Colonic mucosa (tissue), 4 donors: ENCODE measurements at regions not wholly inside any gene's neighbourhood (a gene's known extent, or its start where the extent isn't known, plus 50 kb on each side); places are given as distances from the start of the nearest gene placed in this dataset.

Source experiments
- DNase-seq: peaks from one replicate; pipeline ENCODE4 v3.0.0-alpha.2; 2020
- H3K27ac ChIP-seq: fragments of 200-600 bp; one replicate; pipeline ENCODE4 v1.8.0; 2021
- H3K27me3 ChIP-seq: fragments of 200-600 bp; one replicate; pipeline ENCODE4 v1.8.0; 2021
- H3K36me3 ChIP-seq: fragments of 200-600 bp; one replicate; pipeline ENCODE4 v1.8.0; 2021
- H3K4me1 ChIP-seq: fragments of 200-600 bp; one replicate; pipeline ENCODE4 v1.8.0; 2021; ENCODE audit warnings: mild to moderate bottlenecking
- H3K4me3 ChIP-seq: fragments of 200-600 bp; one replicate; pipeline ENCODE4 v1.8.0; 2021
- H3K9ac ChIP-seq, 2 donors: one replicate each; pipeline ENCODE4 v1.7.0; 2013; ENCODE audit warnings: control low read depth in 2 of 2, low read depth in 2 of 2, low read length in 2 of 2
- H3K9me3 ChIP-seq: fragments of 200-600 bp; one replicate; pipeline ENCODE4 v1.8.0; 2021
- intact Hi-C: fragments of 100-400 bp; cut with DNase I; formaldehyde crosslinking; loops from one replicate; pipeline ENCODE4 v1.14.1; 2022
- TF ChIP-seq, protein P1 (sequence below): fragments of 200-600 bp; IDR thresholded peaks from one replicate; pipeline ENCODE4 v1.8.0; 2022; ENCODE audit warnings: antibody characterized with exemption, mild to moderate bottlenecking
- donor health status: healthy.
- donor health status: DM: no; HTN: no; CAD: no.
- donor health status: DM: no; HTN: no; CAD: no.

DNA sequence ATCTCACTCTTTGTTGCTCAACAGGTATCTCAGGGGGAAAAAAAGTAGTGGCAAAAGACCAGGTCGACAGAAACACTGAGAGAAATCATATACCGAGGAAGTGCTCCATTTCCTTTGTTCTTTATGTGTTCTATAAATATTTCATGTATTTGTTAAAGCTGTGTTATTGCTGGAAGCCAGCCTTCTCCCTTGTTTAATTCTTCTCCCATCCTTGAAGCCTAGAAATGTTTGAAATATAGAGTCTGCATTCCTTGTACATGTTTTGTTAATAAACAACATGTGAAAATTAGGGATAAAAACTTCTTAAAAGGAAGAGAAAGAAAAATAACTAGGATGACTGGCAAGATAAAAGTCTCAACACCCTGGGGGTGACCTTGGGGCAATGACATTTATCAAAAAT is 186.2 kb downstream of the ANKRD50 start:
- TF ChIP-seq, protein P1, sequence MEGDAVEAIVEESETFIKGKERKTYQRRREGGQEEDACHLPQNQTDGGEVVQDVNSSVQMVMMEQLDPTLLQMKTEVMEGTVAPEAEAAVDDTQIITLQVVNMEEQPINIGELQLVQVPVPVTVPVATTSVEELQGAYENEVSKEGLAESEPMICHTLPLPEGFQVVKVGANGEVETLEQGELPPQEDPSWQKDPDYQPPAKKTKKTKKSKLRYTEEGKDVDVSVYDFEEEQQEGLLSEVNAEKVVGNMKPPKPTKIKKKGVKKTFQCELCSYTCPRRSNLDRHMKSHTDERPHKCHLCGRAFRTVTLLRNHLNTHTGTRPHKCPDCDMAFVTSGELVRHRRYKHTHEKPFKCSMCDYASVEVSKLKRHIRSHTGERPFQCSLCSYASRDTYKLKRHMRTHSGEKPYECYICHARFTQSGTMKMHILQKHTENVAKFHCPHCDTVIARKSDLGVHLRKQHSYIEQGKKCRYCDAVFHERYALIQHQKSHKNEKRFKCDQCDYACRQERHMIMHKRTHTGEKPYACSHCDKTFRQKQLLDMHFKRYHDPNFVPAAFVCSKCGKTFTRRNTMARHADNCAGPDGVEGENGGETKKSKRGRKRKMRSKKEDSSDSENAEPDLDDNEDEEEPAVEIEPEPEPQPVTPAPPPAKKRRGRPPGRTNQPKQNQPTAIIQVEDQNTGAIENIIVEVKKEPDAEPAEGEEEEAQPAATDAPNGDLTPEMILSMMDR = no peak
- H3K4me1 ChIP-seq = no peaks in the 10 kb centered on the region
- DNase-seq = no peak
- H3K27ac ChIP-seq = no peak overlapping the region
- no peaks in the 10 kb centered on the region for H3K9me3 ChIP-seq
- no peaks in the 10 kb centered on the region for H3K27me3 ChIP-seq
- H3K4me3 ChIP-seq = no peak overlapping the region
- H3K36me3 ChIP-seq = no peaks in the 10 kb centered on the region
- intact Hi-C loops = no loop called here
- H3K9ac ChIP-seq = no peak overlapping the region

DNA sequence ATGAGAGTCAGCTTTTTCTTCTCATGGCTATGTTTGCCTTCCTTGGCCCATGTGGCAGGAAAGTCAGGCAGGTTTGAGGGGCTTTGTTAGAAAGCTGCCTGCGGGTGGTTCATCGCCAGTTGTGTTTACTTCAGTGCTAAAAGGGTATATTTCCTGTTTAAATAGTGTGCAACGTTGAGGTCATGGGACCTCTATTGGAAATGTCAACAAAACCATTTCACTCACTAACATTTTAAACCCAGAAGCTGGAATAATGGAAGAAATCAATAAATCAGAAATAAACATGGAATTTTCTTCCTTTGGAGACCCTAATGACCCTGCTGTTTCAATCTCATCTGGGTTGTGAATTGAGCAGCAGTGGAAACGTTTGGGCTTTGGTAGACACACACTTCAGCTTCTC is 185.8 kb downstream of the ANKRD50 start:
- TF ChIP-seq, protein P1 = no peak
- no peak overlapping the region for H3K4me3 ChIP-seq
- H3K36me3 ChIP-seq = no peaks in the 10 kb centered on the region
- H3K27me3 ChIP-seq = no peaks in the 10 kb centered on the region
- no peaks in the 10 kb centered on the region for H3K4me1 ChIP-seq
- DNase-seq = no peak
- intact Hi-C loops = no loop called here
- no peaks in the 10 kb centered on the region for H3K9me3 ChIP-seq
- no peak overlapping the region for H3K27ac ChIP-seq
- H3K9ac ChIP-seq = no peak overlapping the region

DNA sequence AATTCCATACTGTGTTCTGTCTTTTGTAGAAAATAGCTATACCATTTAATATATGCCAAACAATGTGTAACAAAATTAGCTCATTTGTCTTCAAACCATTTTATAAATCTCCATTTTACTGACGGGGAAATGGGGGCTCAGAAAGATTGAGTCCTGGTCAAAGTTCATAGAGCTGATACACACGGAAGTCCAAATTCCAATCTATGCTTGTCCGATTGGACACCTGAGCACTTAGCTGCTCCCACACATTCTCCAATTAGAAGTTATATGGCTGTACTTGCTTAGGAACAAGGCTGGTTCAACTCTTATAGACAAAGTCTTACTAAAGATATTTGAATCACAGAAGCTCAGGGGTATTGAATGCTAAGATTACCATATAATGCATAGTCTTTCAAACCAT is 185.2 kb downstream of the ANKRD50 start:
- Histone ChIP-seq H3K36me3 (no peaks in the 10 kb centered on the region), H3K9ac (no peak overlapping the region), H3K9me3 (no peaks in the 10 kb centered on the region), H3K4me1 (no peaks in the 10 kb centered on the region), H3K27me3 (no peaks in the 10 kb centered on the region), H3K4me3 (no peak overlapping the region), H3K27ac (no peak overlapping the region)
- TF ChIP-seq, protein P1 = no peak
- DNase-seq = no peak
- intact Hi-C loops = no loop called here

DNA sequence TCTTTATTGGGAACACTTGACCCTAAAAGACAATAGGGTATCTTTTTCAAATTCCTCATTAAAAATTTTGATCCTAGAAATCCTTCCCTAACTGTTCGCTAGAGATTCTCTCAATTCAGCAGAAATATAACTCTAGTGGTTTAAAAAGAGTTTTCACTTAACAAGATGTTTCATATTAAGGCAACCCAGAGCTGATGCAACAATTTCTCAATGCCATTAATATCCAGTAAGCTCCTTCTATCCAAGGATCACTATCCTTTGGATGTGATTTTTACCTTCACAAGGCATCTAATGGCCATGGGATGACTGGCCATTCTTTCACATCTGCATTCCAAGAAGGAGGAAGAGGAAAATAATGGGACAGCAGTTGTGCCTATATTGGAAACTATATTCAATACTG is 183.4 kb downstream of the ANKRD50 start:
- TF ChIP-seq, protein P1 = no peak
- no peak for DNase-seq
- Histone ChIP-seq H3K9ac (no peak overlapping the region), H3K4me1 (no peaks in the 10 kb centered on the region), H3K36me3 (no peaks in the 10 kb centered on the region), H3K27ac (no peak overlapping the region), H3K27me3 (no peaks in the 10 kb centered on the region), H3K4me3 (no peak overlapping the region), H3K9me3 (no peaks in the 10 kb centered on the region)
- intact Hi-C loops = no loop called here

DNA sequence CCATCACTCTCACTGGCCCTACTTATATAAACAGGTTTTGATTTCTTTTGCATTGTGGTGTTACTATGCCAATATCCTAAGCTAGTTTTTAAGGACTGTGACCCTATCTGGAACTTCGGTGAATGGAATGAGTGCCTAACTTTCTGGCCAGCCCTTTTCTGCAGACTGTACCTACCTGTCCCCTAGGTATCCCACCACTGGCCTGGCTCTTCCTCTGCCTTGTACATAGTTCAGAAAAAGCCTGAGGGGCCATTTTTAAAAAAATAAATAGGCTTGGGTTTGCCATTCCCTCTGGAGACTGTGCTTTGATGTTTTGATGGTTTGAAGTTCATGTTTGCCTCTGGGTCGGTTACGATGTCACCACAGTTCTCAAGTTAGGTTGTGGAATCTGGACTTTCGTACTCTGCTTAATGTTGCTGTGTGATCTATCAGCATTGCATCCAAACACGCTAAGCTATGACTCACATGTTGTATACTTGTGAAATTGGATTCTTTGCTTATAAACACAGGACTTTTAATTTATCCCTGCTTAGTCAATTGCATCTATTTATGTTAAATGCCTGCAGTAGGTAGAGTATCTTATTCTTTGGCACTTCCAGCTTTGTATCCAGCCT is 182.0 kb downstream of the ANKRD50 start:
- DNase-seq = no peak
- Histone ChIP-seq H3K4me3 (no peak overlapping the region), H3K36me3 (no peaks in the 10 kb centered on the region), H3K27ac (no peak overlapping the region), H3K9me3 (no peaks in the 10 kb centered on the region), H3K27me3 (no peaks in the 10 kb centered on the region), H3K9ac (no peak overlapping the region), H3K4me1 (no peaks in the 10 kb centered on the region)
- intact Hi-C loops = no loop called here
- TF ChIP-seq, protein P1 = no peak
